WTC11 (cell line): ENCODE measurements at regions not wholly inside any gene's neighbourhood (a gene's known extent, or its start where the extent isn't known, plus 50 kb on each side); places are given as distances from the start of the nearest gene placed in this dataset.

Experiments
- ATAC-seq: fragments of 200-7000 bp; cut with Tn5 transposase; 2 replicates; pipeline ENCODE4 v1.10.0; 2021; ENCODE audit warnings: mild to moderate bottlenecking, moderate library complexity
- CTCF ChIA-PET: fragments of 300-600 bp; sonication (Branson Sonifier 250); formaldehyde crosslinking; loops from one replicate; lab custom pipeline; 2021; ENCODE audit warnings: antibody characterized with exemption; lab: Charles Lee
- POLR2A ChIA-PET: fragments of 350-600 bp; sonication (Branson Sonifier 250); formaldehyde crosslinking; loops from one replicate; lab custom pipeline; 2021; ENCODE audit warnings: antibody characterized with exemption; lab: Charles Lee
- DNase-seq: peaks from one replicate; pipeline ENCODE4 v3.0.0; 2021; ENCODE audit warnings: low spot score
- H3K27ac Mint-ChIP-seq: 2 replicates; pipeline ENCODE4 v1.8.0; 2021; ENCODE audit warnings: mixed read lengths
- H3K27me3 Mint-ChIP-seq: 2 replicates; pipeline ENCODE4 v1.8.0; 2021; ENCODE audit warnings: low read depth, mild to moderate bottlenecking, moderate library complexity, mixed read lengths
- H3K36me3 Mint-ChIP-seq: 2 replicates; pipeline ENCODE4 v1.8.0; 2021; ENCODE audit warnings: mixed read lengths
- H3K4me1 Mint-ChIP-seq: 2 replicates; pipeline ENCODE4 v1.8.0; 2022; ENCODE audit warnings: mixed read lengths
- H3K4me3 Mint-ChIP-seq: 2 replicates; pipeline ENCODE4 v1.8.0; 2021; ENCODE audit warnings: mild to moderate bottlenecking, moderate library complexity, mixed read lengths
- H3K9me3 Mint-ChIP-seq: 2 replicates; pipeline ENCODE4 v1.8.0; 2021; ENCODE audit warnings: mixed read lengths
- AR ChIP-seq: fragments of 250-450 bp; sonication (Bioruptor Pico); IDR thresholded peaks from 2 replicates; pipeline ENCODE4 v1.9.0; 2021; ENCODE audit warnings: mild to moderate bottlenecking
- E2F5 ChIP-seq: sonication (generic); formaldehyde crosslinking; IDR thresholded peaks from 2 replicates; pipeline ENCODE4 v1.8.1; 2022; ENCODE audit warnings: mild to moderate bottlenecking, moderate library complexity, missing genetic modification reagents
- FOXP4 ChIP-seq: sonication (generic); formaldehyde crosslinking; IDR thresholded peaks from 2 replicates; pipeline ENCODE4 v1.8.0; 2022; ENCODE audit warnings: mild to moderate bottlenecking, missing genetic modification reagents
- GABPB1 ChIP-seq: sonication (generic); formaldehyde crosslinking; IDR thresholded peaks from 2 replicates; pipeline ENCODE4 v1.8.1; 2023; ENCODE audit warnings: mild to moderate bottlenecking, missing genetic modification reagents
- GTF2I ChIP-seq: fragments of 250-450 bp; sonication (Bioruptor Pico); conservative IDR thresholded peaks from 2 replicates; pipeline ENCODE4 v1.4.0; 2021; ENCODE audit warnings: mild to moderate bottlenecking
- JAZF1 ChIP-seq: fragments of 250-450 bp; sonication (Bioruptor Pico); IDR thresholded peaks from 2 replicates; pipeline ENCODE4 v1.9.0; 2021; ENCODE audit warnings: moderate library complexity, mild to moderate bottlenecking, inconsistent platforms
- NFYB ChIP-seq: sonication (generic); formaldehyde crosslinking; conservative IDR thresholded peaks from 2 replicates; pipeline ENCODE4 v1.8.0; 2022; ENCODE audit warnings: low read depth, missing genetic modification reagents
- OVOL2 ChIP-seq: fragments of 250-450 bp; sonication (Bioruptor Pico); IDR thresholded peaks from 2 replicates; pipeline ENCODE4 v1.9.0; 2021; ENCODE audit warnings: mild to moderate bottlenecking, borderline replicate concordance
- TCF7 ChIP-seq: sonication (generic); formaldehyde crosslinking; IDR thresholded peaks from 2 replicates; pipeline ENCODE4 v1.8.0; 2022; ENCODE audit warnings: mild to moderate bottlenecking, low read depth, missing genetic modification reagents, moderate library complexity
- ZNF138 ChIP-seq: sonication (generic); formaldehyde crosslinking; conservative IDR thresholded peaks from 2 replicates; pipeline ENCODE4 v1.8.1; 2022; ENCODE audit warnings: mild to moderate bottlenecking, moderate library complexity, missing genetic modification reagents
- ZNF281 ChIP-seq: sonication (generic); formaldehyde crosslinking; IDR thresholded peaks from 2 replicates; pipeline ENCODE4 v1.8.0; 2023; ENCODE audit warnings: mild to moderate bottlenecking, missing genetic modification reagents
- ZNF416 ChIP-seq: fragments of 250-450 bp; sonication (Bioruptor Pico); IDR thresholded peaks from 2 replicates; pipeline ENCODE4 v1.9.0; 2021; ENCODE audit warnings: mild to moderate bottlenecking, inconsistent platforms
- ZNF671 ChIP-seq: fragments of 250-450 bp; sonication (Bioruptor Pico); IDR thresholded peaks from 2 replicates; pipeline ENCODE4 v1.8.0; 2021; ENCODE audit warnings: mild to moderate bottlenecking
- TF ChIP-seq, protein P1 (sequence below): fragments of 250-450 bp; sonication (Bioruptor Pico); IDR thresholded peaks from 2 replicates; pipeline ENCODE4 v1.9.0; 2021; ENCODE audit warnings: mild to moderate bottlenecking
- TF ChIP-seq, protein P2 (sequence below): sonication (generic); formaldehyde crosslinking; IDR thresholded peaks from 2 replicates; pipeline ENCODE4 v1.8.1; 2023; ENCODE audit warnings: mild to moderate bottlenecking, missing genetic modification reagents

GRCh38 chr10:126841341-126841895 is 63.8 kb upstream of the DOCK1 start (continued):
- no peak for TF ChIP-seq ZNF416 (CRISPR knock-in tag)
- no peak for TF ChIP-seq GABPB1 (CRISPR knock-in tag)
- no peak for TF ChIP-seq TCF7
- no peak for TF ChIP-seq E2F5
- TF ChIP-seq GTF2I = no peak
- no peak for TF ChIP-seq ZNF671
- no peak for TF ChIP-seq FOXP4 (CRISPR knock-in tag)
- TF ChIP-seq, protein P1, sequence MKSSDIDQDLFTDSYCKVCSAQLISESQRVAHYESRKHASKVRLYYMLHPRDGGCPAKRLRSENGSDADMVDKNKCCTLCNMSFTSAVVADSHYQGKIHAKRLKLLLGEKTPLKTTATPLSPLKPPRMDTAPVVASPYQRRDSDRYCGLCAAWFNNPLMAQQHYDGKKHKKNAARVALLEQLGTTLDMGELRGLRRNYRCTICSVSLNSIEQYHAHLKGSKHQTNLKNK (CRISPR knock-in tag) = no peak
- no peak for TF ChIP-seq ZNF138 (CRISPR knock-in tag)
- no peak for TF ChIP-seq ZNF281 (CRISPR knock-in tag)

DNA sequence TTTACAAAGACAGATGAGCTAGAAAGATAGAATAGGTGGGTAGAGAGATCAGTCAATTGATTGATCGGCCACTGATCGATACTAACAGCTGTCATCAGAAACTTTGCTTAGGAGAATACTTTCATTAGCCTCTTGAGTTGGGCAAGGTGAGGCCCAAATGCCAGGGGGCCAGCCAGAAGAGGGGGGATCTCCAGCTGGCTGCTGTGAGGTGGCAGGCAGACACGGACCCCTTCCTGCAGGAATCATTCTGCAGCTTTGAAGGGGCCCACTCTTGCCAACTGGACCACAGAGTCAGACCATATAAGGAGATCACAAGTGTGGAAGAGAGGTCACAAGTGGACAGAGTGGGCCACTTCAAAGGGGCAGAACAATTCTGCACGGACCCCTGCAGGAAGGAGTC is 62.9 kb upstream of the DOCK1 start:
- Mint-ChIP-seq H3K27ac (no peak overlapping the region), H3K4me1 (peaks cover 53% of the 10 kb centered on the region), H3K36me3 (no peaks in the 10 kb centered on the region)
- ATAC-seq = no peak
- POLR2A ChIA-PET = no interaction called here
- TF ChIP-seq JAZF1 (CRISPR knock-in tag) (no peak), ZNF138 (CRISPR knock-in tag) (no peak), NFYB (no peak), AR (CRISPR knock-in tag) (no peak), OVOL2 (CRISPR knock-in tag) (no peak)
- TF ChIP-seq, protein P2, sequence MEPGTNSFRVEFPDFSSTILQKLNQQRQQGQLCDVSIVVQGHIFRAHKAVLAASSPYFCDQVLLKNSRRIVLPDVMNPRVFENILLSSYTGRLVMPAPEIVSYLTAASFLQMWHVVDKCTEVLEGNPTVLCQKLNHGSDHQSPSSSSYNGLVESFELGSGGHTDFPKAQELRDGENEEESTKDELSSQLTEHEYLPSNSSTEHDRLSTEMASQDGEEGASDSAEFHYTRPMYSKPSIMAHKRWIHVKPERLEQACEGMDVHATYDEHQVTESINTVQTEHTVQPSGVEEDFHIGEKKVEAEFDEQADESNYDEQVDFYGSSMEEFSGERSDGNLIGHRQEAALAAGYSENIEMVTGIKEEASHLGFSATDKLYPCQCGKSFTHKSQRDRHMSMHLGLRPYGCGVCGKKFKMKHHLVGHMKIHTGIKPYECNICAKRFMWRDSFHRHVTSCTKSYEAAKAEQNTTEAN (CRISPR knock-in tag) = no peak
- TF ChIP-seq, all 79 proteins: peak for 0
- Mint-ChIP-seq H3K4me3 (no peak overlapping the region), H3K9me3 (0 out of 2 replicates have a peak, but pooled peaks cover 4% of the 10 kb centered on the region), H3K27me3 (peaks cover 3% of the 10 kb centered on the region; the same call in 1 of the 2 replicates)
- DNase-seq = no peak
- CTCF ChIA-PET = no interaction called here
